ENCODE measurements at regions not wholly inside any gene's neighbourhood (a gene's known extent, or its start where the extent isn't known, plus 50 kb on each side); places are given as distances from the start of the nearest gene placed in this dataset.

- TF ChIP-seq GLIS3 (CRISPR knock-in tag; IDR thresholded peaks at IDR 0.05): no peak
- TF ChIP-seq CSDC2 (CRISPR knock-in tag; IDR thresholded peaks at IDR 0.05): no peak
- TF ChIP-seq PATZ1 (CRISPR knock-in tag; IDR thresholded peaks at IDR 0.05; ENCODE audit: borderline replicate concordance): no peak
- TF ChIP-seq ISL1 (CRISPR knock-in tag; IDR thresholded peaks at IDR 0.05): no peak
- no peak for TF ChIP-seq ARNTL (CRISPR knock-in tag; IDR thresholded peaks at IDR 0.05; ENCODE audit: borderline replicate concordance, low read depth)
- no peak for TF ChIP-seq ZFP3 (CRISPR knock-in tag; IDR thresholded peaks at IDR 0.05)
- TF ChIP-seq ZC3H10 (CRISPR knock-in tag; IDR thresholded peaks at IDR 0.05): no peak
These were observed 119.4 kb upstream of the UBE2E2 start for GRCh38 chr3:23083701-23084100.

All from SK-N-SH treated with all-trans-retinoic acid at 6 μM for 48 hours (cell line).